GM23338 (cell line): ENCODE measurements at regions not wholly inside any gene's neighbourhood (a gene's known extent, or its start where the extent isn't known, plus 50 kb on each side); places are given as distances from the start of the nearest gene placed in this dataset.

ENCODE experiments used
- ATAC-seq: fragments of 200-7000 bp; cut with Tn5 transposase; 3 replicates; pipeline ENCODE4 v1.9.1; 2020
- DNase-seq: peaks from one replicate; pipeline ENCODE4 v3.0.0-alpha.2; 2015; ENCODE audit warnings: low spot score
- H2AFZ ChIP-seq: fragments of 200-600 bp; sonication (generic); 2 replicates; pipeline ENCODE4 v1.8.0; 2016; ENCODE audit warnings: antibody characterized with exemption, mild to moderate bottlenecking, moderate library complexity
- H3F3A ChIP-seq: fragments of 200-600 bp; sonication (generic); replicated peaks from 2 replicates; pipeline ENCODE4 v1.8.0; 2017; ENCODE audit warnings: antibody characterized with exemption, mixed run types, low read depth
- H3K27ac ChIP-seq: fragments of 200-600 bp; sonication (generic); 2 replicates; pipeline ENCODE4 v1.6.1; 2016; ENCODE audit warnings: low read depth
- H3K27me3 ChIP-seq: fragments of 200-600 bp; sonication (generic); 2 replicates; pipeline ENCODE4 v1.8.0; 2016; ENCODE audit warnings: mild to moderate bottlenecking, mixed run types, moderate library complexity; ENCODE audit not compliant: insufficient read depth
- H3K36me3 ChIP-seq: fragments of 200-600 bp; sonication (generic); 2 replicates; pipeline ENCODE4 v1.8.0; 2016; ENCODE audit warnings: mild to moderate bottlenecking; ENCODE audit not compliant: insufficient read depth
- H3K4me1 ChIP-seq: fragments of 200-600 bp; sonication (generic); 2 replicates; pipeline ENCODE4 v1.8.0; 2016; ENCODE audit warnings: mild to moderate bottlenecking, moderate library complexity; ENCODE audit not compliant: insufficient read depth
- H3K4me2 ChIP-seq: fragments of 200-600 bp; sonication (generic); 2 replicates; pipeline ENCODE4 v1.7.1; 2017; ENCODE audit warnings: mixed run types
- H3K4me3 ChIP-seq: fragments of 200-600 bp; sonication (generic); 2 replicates; pipeline ENCODE4 v1.6.1; 2016; ENCODE audit warnings: mixed run types
- H3K79me2 ChIP-seq: fragments of 200-600 bp; sonication (generic); replicated peaks from 2 replicates; pipeline ENCODE4 v1.8.0; 2017; ENCODE audit warnings: mild to moderate bottlenecking; ENCODE audit not compliant: insufficient read depth
- H3K9me2 ChIP-seq: fragments of 200-600 bp; sonication (generic); 2 replicates; pipeline ENCODE4 v1.8.0; 2017; ENCODE audit not compliant: insufficient read depth
- H4K20me1 ChIP-seq: fragments of 200-600 bp; sonication (generic); replicated peaks from 2 replicates; pipeline ENCODE4 v1.8.0; 2017; ENCODE audit warnings: mild to moderate bottlenecking; ENCODE audit not compliant: insufficient read depth
- H3K27ac Mint-ChIP-seq: 2 replicates; pipeline ENCODE4 v1.8.0; 2020; ENCODE audit warnings: inconsistent platforms, mild to moderate bottlenecking, moderate library complexity, mixed read lengths
- H3K27me3 Mint-ChIP-seq: 3 replicates; pipeline ENCODE4 v1.8.0; 2022; ENCODE audit warnings: low read depth, mild to moderate bottlenecking, moderate library complexity, mixed read lengths, inconsistent platforms; ENCODE audit not compliant: insufficient read depth, poor library complexity
- H3K36me3 Mint-ChIP-seq: 3 replicates; pipeline ENCODE4 v1.8.0; 2021; ENCODE audit warnings: low read depth, mild to moderate bottlenecking, inconsistent platforms, moderate library complexity, mixed read lengths
- H3K4me1 Mint-ChIP-seq: 3 replicates; pipeline ENCODE4 v1.8.0; 2020; ENCODE audit warnings: mild to moderate bottlenecking, inconsistent platforms, mixed read lengths
- H3K4me3 Mint-ChIP-seq: 3 replicates; pipeline ENCODE4 v1.8.0; 2021; ENCODE audit warnings: moderate library complexity, mild to moderate bottlenecking, inconsistent platforms, mixed read lengths
- H3K9me3 Mint-ChIP-seq: 3 replicates; pipeline ENCODE4 v1.8.0; 2020; ENCODE audit warnings: moderate library complexity, mild to moderate bottlenecking, inconsistent platforms, mixed read lengths
- CREB1 ChIP-seq: fragments of 250-450 bp; sonication (Bioruptor Pico); IDR thresholded peaks from 2 replicates; pipeline ENCODE4 v1.5.0; 2020; ENCODE audit warnings: low read depth, mild to moderate bottlenecking, moderate library complexity
- EZH2phosphoT487 ChIP-seq: fragments of 200-600 bp; sonication (generic); IDR thresholded peaks from one replicate; pipeline ENCODE4 v1.8.1; 2018; ENCODE audit warnings: antibody characterized with exemption; ENCODE audit not compliant: unreplicated experiment
- POLR2AphosphoS5 ChIP-seq: IDR thresholded peaks from 2 replicates; pipeline ENCODE4 v1.6.1; 2016; ENCODE audit warnings: antibody characterized with exemption, low read depth
- REST ChIP-seq: IDR thresholded peaks from one replicate; pipeline ENCODE4 v1.6.1; 2018; ENCODE audit warnings: antibody characterized with exemption; ENCODE audit not compliant: unreplicated experiment
- TF ChIP-seq, protein P1 (sequence below), 2 experiments: fragments of 200-600 bp in 1 of 2; sonication (generic) in 1 of 2; conservative IDR thresholded peaks; 2 replicates each; pipeline versions ENCODE4 v1.5.1 to v1.6.1; 2016 to 2017; ENCODE audit warnings: antibody characterized with exemption in 2 of 2, low read depth in 2 of 2, mild to moderate bottlenecking in 2 of 2, moderate library complexity in 1 of 2

DNA sequence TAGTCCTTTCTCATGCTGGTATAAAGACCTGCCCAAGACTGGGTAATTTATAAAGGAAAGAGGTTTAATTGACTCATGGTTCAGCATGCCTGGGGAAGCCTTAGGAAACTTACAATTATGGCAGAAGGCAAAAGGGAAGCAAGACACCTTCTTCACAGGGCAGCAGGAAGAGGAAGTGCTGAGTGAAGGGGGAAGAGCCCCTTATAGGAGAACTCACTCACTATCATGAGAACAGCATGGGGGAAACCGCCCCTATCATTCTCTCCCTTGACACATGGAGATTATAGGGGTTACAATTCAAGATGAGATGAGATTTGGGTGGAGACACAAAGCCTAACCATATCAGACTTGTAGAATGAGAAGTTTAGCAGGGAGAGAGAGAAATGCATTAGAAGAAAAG is 373.3 kb upstream of the DIAPH2 start:
- no peak overlapping the region for H3K27ac Mint-ChIP-seq
- TF ChIP-seq EZH2phosphoT487 (no peak), POLR2AphosphoS5 (no peak)
- TF ChIP-seq, protein P1, sequence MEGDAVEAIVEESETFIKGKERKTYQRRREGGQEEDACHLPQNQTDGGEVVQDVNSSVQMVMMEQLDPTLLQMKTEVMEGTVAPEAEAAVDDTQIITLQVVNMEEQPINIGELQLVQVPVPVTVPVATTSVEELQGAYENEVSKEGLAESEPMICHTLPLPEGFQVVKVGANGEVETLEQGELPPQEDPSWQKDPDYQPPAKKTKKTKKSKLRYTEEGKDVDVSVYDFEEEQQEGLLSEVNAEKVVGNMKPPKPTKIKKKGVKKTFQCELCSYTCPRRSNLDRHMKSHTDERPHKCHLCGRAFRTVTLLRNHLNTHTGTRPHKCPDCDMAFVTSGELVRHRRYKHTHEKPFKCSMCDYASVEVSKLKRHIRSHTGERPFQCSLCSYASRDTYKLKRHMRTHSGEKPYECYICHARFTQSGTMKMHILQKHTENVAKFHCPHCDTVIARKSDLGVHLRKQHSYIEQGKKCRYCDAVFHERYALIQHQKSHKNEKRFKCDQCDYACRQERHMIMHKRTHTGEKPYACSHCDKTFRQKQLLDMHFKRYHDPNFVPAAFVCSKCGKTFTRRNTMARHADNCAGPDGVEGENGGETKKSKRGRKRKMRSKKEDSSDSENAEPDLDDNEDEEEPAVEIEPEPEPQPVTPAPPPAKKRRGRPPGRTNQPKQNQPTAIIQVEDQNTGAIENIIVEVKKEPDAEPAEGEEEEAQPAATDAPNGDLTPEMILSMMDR (conservative IDR thresholded peaks at IDR 0.05; ENCODE audit: low read depth in 2 of 2): no peak
- DNase-seq: no peak

GRCh38 chrX:96314985-96315384 is 369.7 kb upstream of the DIAPH2 start:
- DNase-seq (no peak), ATAC-seq (no peak)
- no peaks in the 10 kb centered on the region for H3K36me3 ChIP-seq

More for the DNA sequence above, 373.3 kb upstream of the DIAPH2 start:
- Histone ChIP-seq H4K20me1 (no peaks in the 10 kb centered on the region), H3K4me3 (no peak overlapping the region), H2AFZ (no peak overlapping the region), H3K4me2 (no peak overlapping the region), H3K4me1 (no peaks in the 10 kb centered on the region), H3K27me3 (no peaks in the 10 kb centered on the region), H3K79me2 (no peaks in the 10 kb centered on the region), H3K27ac (no peak overlapping the region), H3K9me2 (no peaks in the 10 kb centered on the region), H3F3A (no peaks in the 10 kb centered on the region), H3K36me3 (no peaks in the 10 kb centered on the region)
- H3K36me3 Mint-ChIP-seq: no peaks in the 10 kb centered on the region
- H3K9me3 Mint-ChIP-seq: no peaks in the 10 kb centered on the region
- H3K4me1 Mint-ChIP-seq: no peaks in the 10 kb centered on the region
- H3K4me3 Mint-ChIP-seq: no peak overlapping the region
- no peaks in the 10 kb centered on the region for H3K27me3 Mint-ChIP-seq
- ATAC-seq: no peak

More at GRCh38 chrX:96314985-96315384, 369.7 kb upstream of the DIAPH2 start:
- H3K27ac ChIP-seq: no peak overlapping the region
- no peak overlapping the region for H3K27ac Mint-ChIP-seq
- no peak overlapping the region for H2AFZ ChIP-seq
- no peaks in the 10 kb centered on the region for H3K4me1 Mint-ChIP-seq
- no peak overlapping the region for H3K4me2 ChIP-seq
- TF ChIP-seq CREB1 (CRISPR knock-in tag) (no peak), POLR2AphosphoS5 (no peak), EZH2phosphoT487 (no peak), REST (no peak)
- no peak overlapping the region for H3K4me3 Mint-ChIP-seq
- H4K20me1 ChIP-seq: no peaks in the 10 kb centered on the region
- H3K27me3 Mint-ChIP-seq: no peaks in the 10 kb centered on the region
- no peaks in the 10 kb centered on the region for H3K36me3 Mint-ChIP-seq
- H3K4me1 ChIP-seq: no peaks in the 10 kb centered on the region
- H3F3A ChIP-seq: no peaks in the 10 kb centered on the region
- no peaks in the 10 kb centered on the region for H3K9me2 ChIP-seq
- no peaks in the 10 kb centered on the region for H3K27me3 ChIP-seq
- no peaks in the 10 kb centered on the region for H3K9me3 Mint-ChIP-seq
- H3K4me3 ChIP-seq: no peak overlapping the region
- no peaks in the 10 kb centered on the region for H3K79me2 ChIP-seq
